Calu3 (cell line): ENCODE measurements at regions not wholly inside any gene's neighbourhood (a gene's known extent, or its start where the extent isn't known, plus 50 kb on each side); places are given as distances from the start of the nearest gene placed in this dataset.

ENCODE experiments used
- BruUV-seq: library from RNA; stranded (reverse); fragments of 400-500 nt; replicated peaks from 2 replicates; lab custom pipeline; 2021; lab: Mats Ljungman, UMichigan
- CTCF ChIA-PET: fragments of 300-600 bp; sonication (Branson Sonifier 250); formaldehyde crosslinking; loops from one replicate; lab custom pipeline; 2022; ENCODE audit warnings: antibody characterized with exemption; lab: Charles Lee
- DNase-seq: peaks from one replicate; pipeline ENCODE4 v3.0.0; 2022
- H3K27ac Mint-ChIP-seq: one replicate; pipeline ENCODE4 v1.8.0; 2022; ENCODE audit warnings: mixed read lengths; ENCODE audit not compliant: unreplicated experiment
- H3K27me3 Mint-ChIP-seq: one replicate; pipeline ENCODE4 v1.8.0; 2022; ENCODE audit warnings: mixed read lengths; ENCODE audit not compliant: unreplicated experiment
- H3K36me3 Mint-ChIP-seq: one replicate; pipeline ENCODE4 v1.8.0; 2022; ENCODE audit warnings: mild to moderate bottlenecking, moderate library complexity, mixed read lengths; ENCODE audit not compliant: insufficient read depth, unreplicated experiment
- H3K4me1 Mint-ChIP-seq: one replicate; pipeline ENCODE4 v1.8.0; 2022; ENCODE audit warnings: mild to moderate bottlenecking, low read depth, mixed read lengths; ENCODE audit not compliant: unreplicated experiment
- H3K4me3 Mint-ChIP-seq: one replicate; pipeline ENCODE4 v1.8.0; 2022; ENCODE audit warnings: mild to moderate bottlenecking, low read depth, moderate library complexity, mixed read lengths; ENCODE audit not compliant: unreplicated experiment
- H3K9me3 Mint-ChIP-seq: one replicate; pipeline ENCODE4 v1.8.0; 2022; ENCODE audit warnings: low read depth, mixed read lengths; ENCODE audit not compliant: unreplicated experiment
- intact Hi-C: fragments of 100-400 bp; cut with micrococcal nuclease; formaldehyde crosslinking; loops from one replicate; pipeline ENCODE4 v1.10.0; 2022; ENCODE audit not compliant: unreplicated experiment
- TF ChIP-seq, protein P1 (sequence below): fragments of 200-600 bp; IDR thresholded peaks from one replicate; pipeline ENCODE4 v1.8.0; 2022; ENCODE audit warnings: antibody characterized with exemption; ENCODE audit not compliant: unreplicated experiment

DNA sequence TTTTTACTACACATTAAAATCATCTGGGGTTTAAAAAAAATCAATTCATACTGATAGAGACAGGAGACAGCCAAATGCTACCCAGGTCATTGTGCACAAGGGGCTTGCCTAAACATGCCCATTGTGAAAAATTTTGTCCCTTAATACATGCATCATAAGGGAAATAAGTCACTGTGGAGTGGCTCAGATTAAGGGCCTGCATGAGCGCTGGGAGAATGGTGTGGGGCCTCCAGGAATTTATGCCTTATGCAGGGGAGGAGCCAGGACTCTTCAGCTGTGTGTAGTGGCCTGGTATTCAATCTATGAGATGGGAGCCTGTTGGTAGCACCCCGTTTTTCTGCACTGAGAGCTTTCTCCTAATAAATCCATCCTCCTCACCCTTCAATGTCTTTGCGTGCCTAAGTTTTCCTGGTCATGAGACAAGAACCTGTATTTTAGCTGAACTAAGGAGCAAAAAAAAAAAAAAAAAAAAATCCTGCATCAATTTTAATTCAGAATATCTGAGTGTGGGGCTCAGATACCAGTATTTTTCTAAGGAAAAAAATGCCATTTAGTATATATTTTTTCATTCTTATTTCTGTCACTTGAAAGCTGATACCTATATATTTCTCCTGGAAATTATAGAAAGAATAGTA, 997.6 kb upstream of the ATXN8OS start:
- no peak for DNase-seq
- H3K27ac Mint-ChIP-seq: no peak overlapping the region
- H3K4me3 Mint-ChIP-seq: no peak overlapping the region
- no peaks in the 10 kb centered on the region for H3K9me3 Mint-ChIP-seq
- CTCF ChIA-PET: no interaction called here
- no peaks in the 10 kb centered on the region for H3K36me3 Mint-ChIP-seq
- no TSS peak for BruUV-seq
- H3K27me3 Mint-ChIP-seq: no peaks in the 10 kb centered on the region
- H3K4me1 Mint-ChIP-seq: no peaks in the 10 kb centered on the region
- TF ChIP-seq, protein P1, sequence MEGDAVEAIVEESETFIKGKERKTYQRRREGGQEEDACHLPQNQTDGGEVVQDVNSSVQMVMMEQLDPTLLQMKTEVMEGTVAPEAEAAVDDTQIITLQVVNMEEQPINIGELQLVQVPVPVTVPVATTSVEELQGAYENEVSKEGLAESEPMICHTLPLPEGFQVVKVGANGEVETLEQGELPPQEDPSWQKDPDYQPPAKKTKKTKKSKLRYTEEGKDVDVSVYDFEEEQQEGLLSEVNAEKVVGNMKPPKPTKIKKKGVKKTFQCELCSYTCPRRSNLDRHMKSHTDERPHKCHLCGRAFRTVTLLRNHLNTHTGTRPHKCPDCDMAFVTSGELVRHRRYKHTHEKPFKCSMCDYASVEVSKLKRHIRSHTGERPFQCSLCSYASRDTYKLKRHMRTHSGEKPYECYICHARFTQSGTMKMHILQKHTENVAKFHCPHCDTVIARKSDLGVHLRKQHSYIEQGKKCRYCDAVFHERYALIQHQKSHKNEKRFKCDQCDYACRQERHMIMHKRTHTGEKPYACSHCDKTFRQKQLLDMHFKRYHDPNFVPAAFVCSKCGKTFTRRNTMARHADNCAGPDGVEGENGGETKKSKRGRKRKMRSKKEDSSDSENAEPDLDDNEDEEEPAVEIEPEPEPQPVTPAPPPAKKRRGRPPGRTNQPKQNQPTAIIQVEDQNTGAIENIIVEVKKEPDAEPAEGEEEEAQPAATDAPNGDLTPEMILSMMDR: no peak
- intact Hi-C loops: no loop called here

DNA sequence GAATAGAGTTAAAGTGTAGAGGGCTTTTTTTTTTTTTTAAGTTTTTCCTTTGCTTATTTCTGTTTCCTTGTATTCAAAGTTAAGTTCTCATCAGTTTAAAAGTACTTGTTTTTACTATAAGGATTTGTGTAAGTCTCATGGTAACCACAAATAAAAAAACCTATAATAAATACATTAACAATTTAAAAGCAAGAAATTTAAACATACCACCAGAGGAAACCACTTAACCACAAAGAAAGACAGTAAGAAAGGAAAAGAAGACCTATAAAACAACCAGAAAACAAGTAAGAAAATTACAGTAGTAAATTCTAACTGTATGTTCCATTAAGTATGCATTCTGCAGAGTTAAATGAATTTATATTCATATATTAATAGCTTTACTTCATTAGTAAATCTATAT, 999.1 kb upstream of the ATXN8OS start:
- DNase-seq: no peak
- Mint-ChIP-seq H3K9me3 (no peaks in the 10 kb centered on the region), H3K27ac (no peak overlapping the region), H3K4me1 (no peaks in the 10 kb centered on the region), H3K4me3 (no peak overlapping the region), H3K27me3 (no peaks in the 10 kb centered on the region), H3K36me3 (no peaks in the 10 kb centered on the region)
- CTCF ChIA-PET: no interaction called here
- TF ChIP-seq, protein P1: no peak
- intact Hi-C loops: no loop called here
- BruUV-seq: no TSS peak

DNA sequence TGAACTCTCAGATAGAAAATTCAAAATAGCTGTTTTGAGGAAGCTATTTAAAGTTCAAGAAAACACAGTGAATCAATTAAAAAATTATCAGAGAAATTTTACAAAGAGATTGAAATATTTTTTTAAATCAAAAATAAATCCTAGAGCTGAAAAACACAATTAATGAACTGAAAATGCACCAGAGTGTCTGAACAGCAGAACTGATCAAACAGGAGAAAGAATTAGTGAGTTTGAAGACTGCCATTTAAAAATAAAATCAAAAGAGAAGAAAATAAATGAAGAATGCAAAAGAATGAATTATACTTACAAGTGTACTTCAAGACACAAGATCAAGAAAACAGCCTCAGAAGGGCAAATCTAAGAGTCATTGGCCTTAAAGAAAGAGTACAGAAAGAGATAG, 1000.2 kb upstream of the ATXN8OS start:
- TF ChIP-seq, protein P1: no peak
- Mint-ChIP-seq H3K4me1 (no peaks in the 10 kb centered on the region), H3K9me3 (no peaks in the 10 kb centered on the region), H3K36me3 (no peaks in the 10 kb centered on the region), H3K27me3 (no peaks in the 10 kb centered on the region), H3K4me3 (no peak overlapping the region), H3K27ac (no peak overlapping the region)
- no peak for DNase-seq
- intact Hi-C loops: no loop called here
- no TSS peak for BruUV-seq
- CTCF ChIA-PET: no interaction called here

DNA sequence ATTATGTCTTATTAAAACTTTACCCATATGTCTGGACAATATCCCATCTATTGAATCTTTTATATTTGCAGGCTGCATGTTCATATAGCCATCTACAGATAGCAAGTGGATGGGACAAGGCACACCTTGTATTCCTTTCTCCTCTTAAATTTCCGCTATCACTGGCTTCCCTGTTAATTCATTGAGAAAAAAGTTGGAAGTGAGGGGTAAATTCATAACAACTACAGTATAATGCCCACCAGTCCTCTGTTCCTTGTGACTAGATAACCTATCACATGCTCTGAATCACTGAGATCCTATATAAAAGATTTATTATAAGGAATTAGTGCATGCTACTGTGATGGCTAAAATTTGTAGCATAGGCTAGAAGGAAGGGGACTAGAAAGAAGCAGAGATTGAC, 1005.8 kb upstream of the ATXN8OS start:
- CTCF ChIA-PET: no interaction called here
- Mint-ChIP-seq H3K9me3 (no peaks in the 10 kb centered on the region), H3K27me3 (no peaks in the 10 kb centered on the region), H3K27ac (no peak overlapping the region), H3K4me3 (no peak overlapping the region), H3K36me3 (no peaks in the 10 kb centered on the region), H3K4me1 (no peaks in the 10 kb centered on the region)
- TF ChIP-seq, protein P1: no peak
- intact Hi-C loops: no loop called here
- no peak for DNase-seq
- BruUV-seq: no TSS peak
